Naive thymus-derived CD4-positive, alpha-beta T cell (primary cell): ENCODE measurements at regions not wholly inside any gene's neighbourhood (a gene's known extent, or its start where the extent isn't known, plus 50 kb on each side); places are given as distances from the start of the nearest gene placed in this dataset.

Source experiments
- ATAC-seq: fragments of 150-1000 bp; cut with Tn5 transposase; 2 replicates; pipeline ENCODE4 v1.10.0; 2021; ENCODE audit warnings: mild to moderate bottlenecking, moderate library complexity
- CTCF ChIA-PET: fragments of 350-600 bp; sonication (Branson Sonifier 250); formaldehyde crosslinking; loops from one replicate; lab custom pipeline; 2021; ENCODE audit warnings: antibody characterized with exemption; lab: Charles Lee
- POLR2A ChIA-PET: fragments of 350-600 bp; sonication (Branson Sonifier 250); formaldehyde crosslinking; loops from one replicate; lab custom pipeline; 2021; ENCODE audit warnings: antibody characterized with exemption, inconsistent platforms; lab: Charles Lee
- DNase-seq, 9 donors: peaks; one replicate each; pipeline versions ENCODE4 v3.0.0 to v3.0.0-alpha.2; 2020 to 2022; ENCODE audit warnings: mixed read lengths in 1 of 9
- H3K27ac ChIP-seq: one replicate; pipeline ENCODE4 v1.7.0; 2013; ENCODE audit warnings: mild to moderate bottlenecking, low read depth, low read length, moderate library complexity
- H3K27me3 ChIP-seq, 2 donors: one replicate each; pipeline ENCODE4 v1.7.0; 2013; ENCODE audit warnings: low read length in 2 of 2, mild to moderate bottlenecking in 2 of 2, moderate library complexity in 2 of 2; ENCODE audit not compliant: control insufficient read depth in 2 of 2, insufficient read depth in 2 of 2
- H3K36me3 ChIP-seq, 3 experiments: 1 replicate in 2 of 3; 2 replicates in 1 of 3; pipeline ENCODE4 v1.7.0; 2013; ENCODE audit warnings: low read length in 3 of 3, mild to moderate bottlenecking in 3 of 3, moderate library complexity in 1 of 3; ENCODE audit not compliant: insufficient read depth in 3 of 3, control insufficient read depth in 2 of 3
- H3K4me1 ChIP-seq, 2 donors: one replicate each; pipeline ENCODE4 v1.7.0; 2013; ENCODE audit warnings: low read length in 2 of 2, mild to moderate bottlenecking in 2 of 2, moderate library complexity in 1 of 2; ENCODE audit not compliant: control insufficient read depth in 2 of 2, insufficient read depth in 2 of 2
- H3K4me3 ChIP-seq: 2 replicates; pipeline ENCODE4 v1.7.0; 2013; ENCODE audit warnings: mild to moderate bottlenecking, low read length
- H3K9me3 ChIP-seq, 3 experiments: 1 replicate in 2 of 3; 2 replicates in 1 of 3; pipeline ENCODE4 v1.7.0; 2013; ENCODE audit warnings: low read length in 3 of 3; ENCODE audit not compliant: control insufficient read depth in 2 of 3
- H3K27ac Mint-ChIP-seq, 9 donors: one replicate each; pipeline ENCODE4 v1.8.0; 2020 to 2022; ENCODE audit warnings: mixed read lengths in 9 of 9, mild to moderate bottlenecking in 8 of 9, moderate library complexity in 5 of 9, inconsistent platforms in 2 of 9
- H3K27me3 Mint-ChIP-seq, 5 donors: one replicate each; pipeline ENCODE4 v1.8.0; 2021 to 2022; ENCODE audit warnings: mixed read lengths in 5 of 5, mild to moderate bottlenecking in 1 of 5
- H3K36me3 Mint-ChIP-seq, 5 donors: one replicate each; pipeline ENCODE4 v1.8.0; 2020 to 2022; ENCODE audit warnings: mixed read lengths in 5 of 5, mild to moderate bottlenecking in 3 of 5, inconsistent platforms in 1 of 5
- H3K4me1 Mint-ChIP-seq, 7 donors: one replicate each; pipeline ENCODE4 v1.8.0; 2020 to 2022; ENCODE audit warnings: mixed read lengths in 7 of 7, mild to moderate bottlenecking in 3 of 7, inconsistent platforms in 1 of 7
- H3K4me3 Mint-ChIP-seq, 10 donors: one replicate each; pipeline ENCODE4 v1.8.0; 2020 to 2022; ENCODE audit warnings: mild to moderate bottlenecking in 10 of 10, mixed read lengths in 10 of 10, moderate library complexity in 6 of 10, inconsistent platforms in 2 of 10
- H3K9me3 Mint-ChIP-seq, 11 donors: one replicate each; pipeline ENCODE4 v1.8.0; 2020 to 2022; ENCODE audit warnings: mixed read lengths in 11 of 11, mild to moderate bottlenecking in 4 of 11, inconsistent platforms in 1 of 11, moderate library complexity in 1 of 11
- intact Hi-C, 2 donors: fragments of 100-400 bp; cut with micrococcal nuclease; formaldehyde crosslinking; loops; one replicate each; pipeline ENCODE4 v1.15.1; 2023

GRCh38 chr7:123401295-123401694 lies 133.1 kb downstream of the IQUB start:
- H3K4me3 Mint-ChIP-seq, result no peak overlapping the region
- no peak overlapping the region for H3K27ac ChIP-seq
- H3K36me3 Mint-ChIP-seq, result no peaks in the 10 kb centered on the region
- POLR2A ChIA-PET, result no interaction called here
- H3K4me1 Mint-ChIP-seq, result no peaks in the 10 kb centered on the region
- DNase-seq, result no peak
- ATAC-seq, result no peak
- no peak overlapping the region for H3K27ac Mint-ChIP-seq
- CTCF ChIA-PET, result no interaction called here
- no peaks in the 10 kb centered on the region for H3K36me3 ChIP-seq
- no peak overlapping the region for H3K4me3 ChIP-seq
- intact Hi-C loops, result no loop called here
- no peaks in the 10 kb centered on the region for H3K27me3 ChIP-seq
- H3K27me3 Mint-ChIP-seq, result peaks cover 0 to 5% (median 0%) of the 10 kb centered on the region in 5 donors
- H3K9me3 Mint-ChIP-seq, result peaks cover 0 to 6% (median 0%) of the 10 kb centered on the region in 11 donors
- H3K9me3 ChIP-seq, result no peaks in the 10 kb centered on the region
- no peaks in the 10 kb centered on the region for H3K4me1 ChIP-seq

- H3K9me3 Mint-ChIP-seq, result peaks cover 0 to 6% (median 0%) of the 10 kb centered on the region in 11 donors
- Histone ChIP-seq H3K9me3 (no peaks in the 10 kb centered on the region), H3K4me1 (no peaks in the 10 kb centered on the region), H3K36me3 (no peaks in the 10 kb centered on the region), H3K27me3 (no peaks in the 10 kb centered on the region), H3K4me3 (no peak overlapping the region), H3K27ac (no peak overlapping the region)
- no peaks in the 10 kb centered on the region for H3K36me3 Mint-ChIP-seq
- CTCF ChIA-PET, result interaction anchor here (0.6 kb wide), 1 partner anchor 39 kb away, joined by 3 read pairs; no protein-coding TSS in a partner anchor
- ATAC-seq (no peak), DNase-seq (no peak)
- POLR2A ChIA-PET, result no interaction called here
- no peaks in the 10 kb centered on the region for H3K4me1 Mint-ChIP-seq
- no peak overlapping the region for H3K4me3 Mint-ChIP-seq
- no peak overlapping the region for H3K27ac Mint-ChIP-seq
- H3K27me3 Mint-ChIP-seq, result peaks cover 0 to 5% (median 0%) of the 10 kb centered on the region in 5 donors
- intact Hi-C loops, result no loop called here
Observed at GRCh38 chr7:123400196-123400595, 134.2 kb downstream of the IQUB start.

- H3K9me3 Mint-ChIP-seq, result peaks cover 0 to 6% (median 0%) of the 10 kb centered on the region in 11 donors
- CTCF ChIA-PET, result no interaction called here
- no peaks in the 10 kb centered on the region for H3K4me1 Mint-ChIP-seq
- H3K27ac ChIP-seq, result no peak overlapping the region
- POLR2A ChIA-PET, result no interaction called here
- H3K27me3 ChIP-seq, result no peaks in the 10 kb centered on the region
- H3K9me3 ChIP-seq, result no peaks in the 10 kb centered on the region
- intact Hi-C loops, result no loop called here
- H3K4me1 ChIP-seq, result no peaks in the 10 kb centered on the region
- no peak overlapping the region for H3K27ac Mint-ChIP-seq
- no peak for DNase-seq
- no peak overlapping the region for H3K4me3 Mint-ChIP-seq
- peaks cover 0 to 5% (median 0%) of the 10 kb centered on the region in 5 donors for H3K27me3 Mint-ChIP-seq
- no peak for ATAC-seq
- no peaks in the 10 kb centered on the region for H3K36me3 Mint-ChIP-seq
- H3K36me3 ChIP-seq, result no peaks in the 10 kb centered on the region
- H3K4me3 ChIP-seq, result no peak overlapping the region
Observed at GRCh38 chr7:123398921-123399320, 135.5 kb downstream of the IQUB start.

DNA sequence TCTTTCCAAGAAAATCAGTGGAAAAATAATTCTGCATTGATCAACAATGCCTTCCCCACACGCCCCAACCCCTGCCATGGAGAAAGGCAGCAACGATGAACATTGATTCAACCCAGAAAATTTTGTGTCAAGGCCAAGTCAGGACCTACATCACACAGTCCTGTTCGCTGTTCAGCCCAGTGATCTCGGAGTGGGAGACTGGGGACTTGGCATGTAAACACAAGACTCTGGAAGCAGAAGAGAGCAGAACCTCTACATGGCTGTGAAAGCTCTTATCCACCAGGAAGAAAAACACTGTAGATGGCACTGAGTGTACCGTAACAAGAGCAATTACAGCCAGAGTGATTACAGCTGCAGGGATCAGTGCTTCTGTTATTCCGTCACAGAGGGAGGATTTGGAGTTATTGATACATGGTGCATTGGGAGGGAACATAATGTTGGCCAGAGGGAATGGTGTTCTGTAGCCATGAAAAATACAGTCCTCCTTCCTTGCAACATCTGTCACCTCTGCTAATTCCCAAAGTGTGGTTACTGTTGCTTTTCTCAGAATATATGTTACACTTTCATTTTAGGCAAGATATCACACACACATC lies 136.6 kb downstream of the IQUB start:
- Mint-ChIP-seq H3K27ac (no peak overlapping the region), H3K4me3 (no peak overlapping the region), H3K27me3 (peaks cover 0 to 5% (median 0%) of the 10 kb centered on the region in 5 donors), H3K36me3 (no peaks in the 10 kb centered on the region), H3K4me1 (no peaks in the 10 kb centered on the region), H3K9me3 (peaks cover 0 to 6% (median 0%) of the 10 kb centered on the region in 11 donors)
- intact Hi-C loops, result no loop called here
- ATAC-seq, result no peak
- no peaks in the 10 kb centered on the region for H3K4me1 ChIP-seq
- ChIA-PET POLR2A (no interaction called here), CTCF (no interaction called here)
- no peak overlapping the region for H3K27ac ChIP-seq
- no peaks in the 10 kb centered on the region for H3K27me3 ChIP-seq
- no peak overlapping the region for H3K4me3 ChIP-seq
- no peaks in the 10 kb centered on the region for H3K36me3 ChIP-seq
- no peaks in the 10 kb centered on the region for H3K9me3 ChIP-seq
- DNase-seq, result no peak

GRCh38 chr7:123393623-123394022 lies 140.8 kb downstream of the IQUB start:
- Mint-ChIP-seq H3K27me3 (peaks cover 0 to 6% (median 0%) of the 10 kb centered on the region in 5 donors), H3K4me1 (no peaks in the 10 kb centered on the region), H3K27ac (no peak overlapping the region), H3K4me3 (no peak overlapping the region), H3K9me3 (peaks cover 0 to 5% (median 0%) of the 10 kb centered on the region in 11 donors), H3K36me3 (no peaks in the 10 kb centered on the region)
- ATAC-seq, result no peak
- Histone ChIP-seq H3K27ac (no peak overlapping the region), H3K9me3 (no peaks in the 10 kb centered on the region), H3K4me3 (no peak overlapping the region), H3K27me3 (no peaks in the 10 kb centered on the region), H3K36me3 (no peaks in the 10 kb centered on the region), H3K4me1 (no peaks in the 10 kb centered on the region)
- POLR2A ChIA-PET, result no interaction called here
- no peak for DNase-seq
- CTCF ChIA-PET, result no interaction called here
- intact Hi-C loops, result no loop called here

DNA sequence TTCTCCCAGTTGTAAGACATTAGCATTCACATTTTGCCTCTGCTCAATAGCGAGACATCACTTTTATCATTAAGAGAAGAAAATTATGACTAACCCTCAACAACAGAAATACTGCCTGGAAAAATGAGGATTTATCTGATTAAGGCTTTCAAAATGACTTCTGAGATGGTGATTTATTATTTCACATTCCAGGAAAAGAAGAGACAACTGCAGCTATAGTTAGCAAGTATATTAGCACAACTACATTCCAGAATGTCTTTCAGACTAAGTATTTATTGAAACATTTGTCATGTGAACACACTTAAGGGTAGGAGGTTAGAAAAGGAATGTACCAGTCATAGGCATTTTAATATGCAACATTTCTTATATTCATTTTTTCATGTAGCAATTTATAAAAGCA lies 162.0 kb downstream of the IQUB start:
- Histone ChIP-seq H3K9me3 (no peaks in the 10 kb centered on the region), H3K27me3 (no peaks in the 10 kb centered on the region), H3K27ac (no peak overlapping the region), H3K4me3 (no peak overlapping the region), H3K4me1 (no peaks in the 10 kb centered on the region), H3K36me3 (no peaks in the 10 kb centered on the region)
- no peaks in the 10 kb centered on the region for H3K4me1 Mint-ChIP-seq
- intact Hi-C loops, result no loop called here
- ChIA-PET CTCF (no interaction called here), POLR2A (no interaction called here)
- no peaks in the 10 kb centered on the region for H3K36me3 Mint-ChIP-seq
- H3K27me3 Mint-ChIP-seq, result peaks cover 0 to 5% (median 0%) of the 10 kb centered on the region in 5 donors
- ATAC-seq (no peak), DNase-seq (no peak)
- peaks cover 0 to 7% (median 0%) of the 10 kb centered on the region in 11 donors for H3K9me3 Mint-ChIP-seq
- no peak overlapping the region for H3K27ac Mint-ChIP-seq
- H3K4me3 Mint-ChIP-seq, result no peak overlapping the region

DNA sequence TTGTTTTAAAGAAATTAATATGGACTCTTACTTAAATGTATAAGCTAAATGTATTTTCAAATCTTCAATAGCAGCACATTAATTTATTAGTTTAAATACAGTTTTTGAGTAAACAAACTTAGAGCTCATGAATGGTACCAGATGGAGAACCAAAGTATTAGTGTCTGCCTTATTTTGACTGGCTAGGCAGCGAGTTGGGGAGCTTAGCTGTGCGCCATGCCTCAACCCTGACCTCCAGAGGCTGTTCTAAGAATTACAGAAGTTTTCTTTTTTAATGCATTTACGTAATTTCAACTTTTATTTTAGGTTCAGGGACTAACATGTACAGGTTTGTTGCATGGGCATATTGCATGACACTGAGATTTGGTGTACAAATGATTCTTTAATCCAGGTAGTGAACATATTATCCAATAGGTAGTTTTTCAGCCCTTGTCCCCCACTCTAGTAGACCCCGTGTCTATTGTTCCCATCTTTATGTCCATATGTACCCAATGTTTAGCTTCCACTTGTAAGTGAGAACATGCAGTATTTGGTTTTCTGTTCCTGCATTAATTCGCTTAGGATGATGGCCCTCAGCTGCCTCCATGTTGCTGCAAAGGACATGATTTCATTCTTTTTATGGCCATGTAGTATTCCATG lies 166.8 kb downstream of the IQUB start:
- H3K27ac Mint-ChIP-seq, result no peak overlapping the region
- CTCF ChIA-PET, result no interaction called here
- peaks cover 0 to 6% (median 0%) of the 10 kb centered on the region in 11 donors for H3K9me3 Mint-ChIP-seq
- H3K27ac ChIP-seq, result no peak overlapping the region
- H3K36me3 Mint-ChIP-seq, result no peaks in the 10 kb centered on the region
- H3K4me3 Mint-ChIP-seq, result no peak overlapping the region
- H3K4me1 Mint-ChIP-seq, result no peaks in the 10 kb centered on the region
- no peaks in the 10 kb centered on the region for H3K27me3 Mint-ChIP-seq
- no peak overlapping the region for H3K4me3 ChIP-seq
- H3K27me3 ChIP-seq, result no peaks in the 10 kb centered on the region
- no peaks in the 10 kb centered on the region for H3K36me3 ChIP-seq
- POLR2A ChIA-PET, result no interaction called here
- ATAC-seq (no peak), DNase-seq (no peak)
- H3K4me1 ChIP-seq, result no peaks in the 10 kb centered on the region
- intact Hi-C loops, result no loop called here
- H3K9me3 ChIP-seq, result no peaks in the 10 kb centered on the region
